ENCODE measurements at regions not wholly inside any gene's neighbourhood (a gene's known extent, or its start where the extent isn't known, plus 50 kb on each side); places are given as distances from the start of the nearest gene placed in this dataset.

DNA sequence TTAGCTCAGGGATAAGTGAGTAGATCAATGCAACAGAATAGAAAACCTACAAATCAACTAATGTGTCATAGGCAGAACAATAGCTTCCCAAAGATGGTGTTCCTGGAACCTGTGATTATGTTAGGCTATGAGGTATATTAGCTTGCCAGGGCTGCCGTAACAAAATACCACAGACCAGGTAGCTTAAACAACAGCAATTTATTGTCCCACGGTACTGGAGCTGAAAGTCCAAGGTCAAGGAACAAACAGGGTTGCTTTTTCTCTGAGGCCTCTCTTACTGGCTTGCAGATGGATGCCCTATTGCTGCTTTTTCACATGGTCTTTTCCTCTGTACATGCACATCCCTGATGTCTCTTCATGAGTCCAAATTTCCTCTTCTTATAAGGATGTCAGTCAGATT is 354.9 kb downstream of the TNS1 start:
- CTCF ChIA-PET: no interaction called here
- no peaks in the 10 kb centered on the region for H3K27me3 ChIP-seq (ENCODE audit: insufficient read depth, low read depth)
- no peaks in the 10 kb centered on the region for H4K20me1 ChIP-seq (ENCODE audit: insufficient read depth)
- DNase-seq: no peak
- no TSS peak for BruUV-seq (replicated peaks)
- H3F3A ChIP-seq (ENCODE audit: insufficient read depth, low read depth): peaks cover 3% of the 10 kb centered on the region; the same call in 1 of the 2 replicates
- H3K9me2 ChIP-seq (ENCODE audit: insufficient read depth): no peaks in the 10 kb centered on the region
- TF ChIP-seq EZH2 (IDR thresholded peaks at IDR 0.05; ENCODE audit: low read depth) (no peak), CTCF (conservative IDR thresholded peaks at IDR 0.05) (no peak)
- H3K9me3 ChIP-seq (ENCODE audit: insufficient read depth, low read depth): no peaks in the 10 kb centered on the region
- H3K36me3 ChIP-seq (ENCODE audit: low read depth): no peaks in the 10 kb centered on the region
- H3K4me1 ChIP-seq (replicated peaks; ENCODE audit: insufficient read depth): peaks cover 8% of the 10 kb centered on the region
- intact Hi-C loops (cut with micrococcal nuclease; ENCODE audit: unreplicated experiment): no loop called here
- no peak overlapping the region for H3K4me2 ChIP-seq
- no peak overlapping the region for H3K4me3 ChIP-seq
- H3K79me2 ChIP-seq (ENCODE audit: low read depth): no peaks in the 10 kb centered on the region
- POLR2A ChIA-PET (ENCODE audit: unreplicated experiment): no interaction called here
- no peak overlapping the region for H2AFZ ChIP-seq
- H3K27ac ChIP-seq: no peak overlapping the region

- intact Hi-C loops (cut with micrococcal nuclease; ENCODE audit: unreplicated experiment): no loop called here
- Histone ChIP-seq H3K9me3 (ENCODE audit: insufficient read depth, low read depth) (no peaks in the 10 kb centered on the region), H3K9me2 (ENCODE audit: insufficient read depth) (no peaks in the 10 kb centered on the region), H3K27ac (no peak overlapping the region), H3K79me2 (ENCODE audit: low read depth) (no peaks in the 10 kb centered on the region), H3K27me3 (ENCODE audit: insufficient read depth, low read depth) (no peaks in the 10 kb centered on the region), H3F3A (ENCODE audit: insufficient read depth, low read depth) (no peaks in the 10 kb centered on the region), H3K4me2 (no peak overlapping the region), H3K36me3 (ENCODE audit: low read depth) (no peaks in the 10 kb centered on the region), H2AFZ (no peak overlapping the region), H3K4me3 (no peak overlapping the region), H4K20me1 (ENCODE audit: insufficient read depth) (no peaks in the 10 kb centered on the region), H3K4me1 (replicated peaks; ENCODE audit: insufficient read depth) (peaks cover under 1% of the 10 kb centered on the region)
- BruUV-seq (replicated peaks): no TSS peak
- POLR2A ChIA-PET (ENCODE audit: unreplicated experiment): no interaction called here
- TF ChIP-seq CTCF (conservative IDR thresholded peaks at IDR 0.05) (no peak), EZH2 (IDR thresholded peaks at IDR 0.05; ENCODE audit: low read depth) (no peak)
- DNase-seq: no peak
- CTCF ChIA-PET: no interaction called here
Observed at GRCh38 chr2:217647226-217647625, 355.6 kb downstream of the TNS1 start.

GRCh38 chr2:217645896-217646295 is 356.9 kb downstream of the TNS1 start:
- Histone ChIP-seq H2AFZ (no peak overlapping the region), H3F3A (ENCODE audit: insufficient read depth, low read depth) (no peaks in the 10 kb centered on the region), H3K27ac (no peak overlapping the region), H4K20me1 (ENCODE audit: insufficient read depth) (no peaks in the 10 kb centered on the region), H3K4me1 (replicated peaks; ENCODE audit: insufficient read depth) (no peaks in the 10 kb centered on the region), H3K27me3 (ENCODE audit: insufficient read depth, low read depth) (no peaks in the 10 kb centered on the region), H3K79me2 (ENCODE audit: low read depth) (no peaks in the 10 kb centered on the region), H3K9me3 (ENCODE audit: insufficient read depth, low read depth) (no peaks in the 10 kb centered on the region), H3K36me3 (ENCODE audit: low read depth) (no peaks in the 10 kb centered on the region), H3K4me2 (no peak overlapping the region), H3K9me2 (ENCODE audit: insufficient read depth) (no peaks in the 10 kb centered on the region), H3K4me3 (no peak overlapping the region)
- BruUV-seq (replicated peaks): no TSS peak
- DNase-seq: no peak
- CTCF ChIA-PET: no interaction called here
- POLR2A ChIA-PET (ENCODE audit: unreplicated experiment): interaction anchor here (0.7 kb wide), 1 partner anchor 542 kb away, joined by 4 read pairs; no protein-coding TSS in a partner anchor
- no peak for TF ChIP-seq EZH2 (IDR thresholded peaks at IDR 0.05; ENCODE audit: low read depth)
- no peak for TF ChIP-seq CTCF (conservative IDR thresholded peaks at IDR 0.05)
- intact Hi-C loops (cut with micrococcal nuclease; ENCODE audit: unreplicated experiment): no loop called here

Measured in PC-9 (cell line).